Astrocyte of the hippocampus (primary cell): ENCODE measurements at regions not wholly inside any gene's neighbourhood (a gene's known extent, or its start where the extent isn't known, plus 50 kb on each side); places are given as distances from the start of the nearest gene placed in this dataset.
"Not testable (repeated sequence)": the region's sequence is repeated elsewhere in the genome, so short reads cannot be mapped to it uniquely, and the experiment has no call there.

Source experiments
- DNase-seq: peaks from one replicate; pipeline ENCODE4 v3.0.0; 2011; ENCODE audit warnings: low read depth, low spot score

GRCh38 chr3:165521131-165521871, 315.9 kb downstream of the BCHE start:
- DNase-seq = no peak

GRCh38 chr3:165519687-165520086, 317.5 kb downstream of the BCHE start:
- DNase-seq = no peak

GRCh38 chr3:165518346-165518745, 318.9 kb downstream of the BCHE start:
- DNase-seq = peak; percentile 1

- no peak for DNase-seq
These were observed 317.8 kb upstream of the SLITRK3 start for GRCh38 chr3:165513715-165514701.

GRCh38 chr3:165507576-165507975, 311.4 kb upstream of the SLITRK3 start:
- DNase-seq = no peak

GRCh38 chr3:165507060-165507459, 310.9 kb upstream of the SLITRK3 start:
- DNase-seq = no peak

GRCh38 chr3:165505657-165506056, 309.5 kb upstream of the SLITRK3 start:
- DNase-seq = no peak

GRCh38 chr3:165504554-165504953, 308.4 kb upstream of the SLITRK3 start:
- no peak for DNase-seq

GRCh38 chr3:165503825-165504224, 307.6 kb upstream of the SLITRK3 start:
- no peak for DNase-seq

- no peak for DNase-seq
These were observed 307.2 kb upstream of the SLITRK3 start for GRCh38 chr3:165503346-165503745.

- DNase-seq = no peak
These were observed 306.5 kb upstream of the SLITRK3 start for GRCh38 chr3:165502707-165503106.

- DNase-seq = not testable (repeated sequence)
These were observed 302.6 kb upstream of the SLITRK3 start for GRCh38 chr3:165498742-165499141.

- no peak for DNase-seq
These were observed 295.3 kb upstream of the SLITRK3 start for GRCh38 chr3:165491487-165491886.

GRCh38 chr3:165476399-165477060, 280.3 kb upstream of the SLITRK3 start:
- no peak for DNase-seq

GRCh38 chr3:165466856-165467255, 270.7 kb upstream of the SLITRK3 start:
- DNase-seq = peak; percentile 8

- peak; percentile 11 for DNase-seq
These were observed 268.6 kb upstream of the SLITRK3 start for GRCh38 chr3:165464736-165465135.

GRCh38 chr3:165463531-165463930, 267.3 kb upstream of the SLITRK3 start:
- DNase-seq = no peak

GRCh38 chr3:165462636-165463334, 266.6 kb upstream of the SLITRK3 start:
- DNase-seq = no peak

GRCh38 chr3:165459924-165460835, 264.0 kb upstream of the SLITRK3 start:
- DNase-seq = no peak

- DNase-seq = no peak
These were observed 262.9 kb upstream of the SLITRK3 start for GRCh38 chr3:165459111-165459510.
